Cardiac muscle cell (in vitro differentiated cells and primary cell): ENCODE measurements at regions not wholly inside any gene's neighbourhood (a gene's known extent, or its start where the extent isn't known, plus 50 kb on each side); places are given as distances from the start of the nearest gene placed in this dataset.
"Not testable (repeated sequence)": the region's sequence is repeated elsewhere in the genome, so short reads cannot be mapped to it uniquely, and the experiment has no call there.

Experiments used
- DNase-seq, 2 donors: peaks; one replicate each; pipeline versions ENCODE4 v3.0.0 to v3.0.0-alpha.2; 2010 to 2017; ENCODE audit warnings: low read depth in 1 of 2, low spot score in 1 of 2
- H3K27ac ChIP-seq: fragments of 200-600 bp; sonication (generic); 2 replicates; pipeline ENCODE4 v1.5.1; 2016
- H3K27me3 ChIP-seq: fragments of 200-600 bp; sonication (generic); 2 replicates; pipeline ENCODE4 v1.6.0; 2016; ENCODE audit warnings: control low read depth
- H3K36me3 ChIP-seq: fragments of 200-600 bp; sonication (generic); 2 replicates; pipeline ENCODE4 v1.5.1; 2016; ENCODE audit warnings: control low read depth
- H3K4me1 ChIP-seq: fragments of 200-600 bp; sonication (generic); 2 replicates; pipeline ENCODE4 v1.8.1; 2017; ENCODE audit warnings: low read depth, mild to moderate bottlenecking, mixed run types
- H3K4me3 ChIP-seq: fragments of 200-600 bp; sonication (generic); 2 replicates; pipeline ENCODE4 v1.5.1; 2016; ENCODE audit warnings: mild to moderate bottlenecking
- H3K9me3 ChIP-seq: fragments of 200-600 bp; sonication (generic); 2 replicates; pipeline ENCODE4 v1.5.1; 2017; ENCODE audit warnings: low read depth, mild to moderate bottlenecking, control low read depth
- CTCF ChIP-seq: IDR thresholded peaks from 2 replicates; pipeline ENCODE4 v1.5.1; 2012; ENCODE audit warnings: low read depth, mild to moderate bottlenecking, low read length

DNA sequence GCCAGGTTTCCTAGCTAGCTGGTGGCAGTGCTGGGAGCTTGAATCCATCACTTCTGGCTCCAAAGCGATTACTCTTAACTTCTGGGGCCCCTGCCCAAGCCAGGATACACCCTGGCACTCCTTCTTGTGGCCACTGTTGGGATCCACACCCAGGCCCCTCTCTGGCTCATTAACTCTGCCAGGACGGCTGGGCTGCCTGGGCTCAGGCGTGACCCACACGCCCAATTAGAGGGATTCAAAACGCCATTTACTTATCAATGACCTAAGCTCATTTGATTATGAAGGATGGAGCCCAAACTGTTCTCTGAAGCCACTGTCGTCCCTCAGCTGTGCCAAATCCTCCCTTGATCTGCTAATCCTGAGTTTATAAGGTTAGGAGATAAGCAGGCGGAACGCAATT lies 79.7 kb upstream of the BRD7 start:
- Histone ChIP-seq H3K27me3 (peaks cover 91% of the 10 kb centered on the region), H3K27ac (no peak overlapping the region), H3K36me3 (no peaks in the 10 kb centered on the region), H3K9me3 (no peaks in the 10 kb centered on the region), H3K4me3 (no peak overlapping the region), H3K4me1 (no peaks in the 10 kb centered on the region)
- DNase-seq, result no peak
- TF ChIP-seq CTCF, result no peak

DNA sequence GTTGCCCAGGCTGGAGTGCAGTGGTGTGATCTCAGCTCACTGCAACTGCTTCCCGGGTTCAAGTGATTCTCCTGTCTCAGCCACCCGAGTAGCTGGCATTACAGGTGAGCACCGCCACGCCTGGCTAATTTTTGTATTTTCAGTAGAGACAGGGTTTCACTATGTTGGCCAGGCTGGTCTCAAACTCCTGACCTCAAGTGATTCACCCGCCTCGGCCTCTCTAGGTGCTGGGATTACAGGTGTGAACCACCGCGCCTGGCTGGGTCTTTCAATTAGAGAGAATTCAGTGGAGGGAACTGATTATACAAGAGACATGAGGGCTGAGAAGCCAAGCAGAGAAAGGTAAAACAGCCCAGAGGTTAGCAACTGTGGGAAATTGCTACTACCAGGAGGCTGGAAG lies 78.6 kb upstream of the BRD7 start:
- H3K36me3 ChIP-seq, H3K27ac ChIP-seq, H3K4me1 ChIP-seq, H3K4me3 ChIP-seq, H3K9me3 ChIP-seq, DNase-seq: not testable (repeated sequence)
- H3K27me3 ChIP-seq, result peaks cover 84% of the 10 kb centered on the region

DNA sequence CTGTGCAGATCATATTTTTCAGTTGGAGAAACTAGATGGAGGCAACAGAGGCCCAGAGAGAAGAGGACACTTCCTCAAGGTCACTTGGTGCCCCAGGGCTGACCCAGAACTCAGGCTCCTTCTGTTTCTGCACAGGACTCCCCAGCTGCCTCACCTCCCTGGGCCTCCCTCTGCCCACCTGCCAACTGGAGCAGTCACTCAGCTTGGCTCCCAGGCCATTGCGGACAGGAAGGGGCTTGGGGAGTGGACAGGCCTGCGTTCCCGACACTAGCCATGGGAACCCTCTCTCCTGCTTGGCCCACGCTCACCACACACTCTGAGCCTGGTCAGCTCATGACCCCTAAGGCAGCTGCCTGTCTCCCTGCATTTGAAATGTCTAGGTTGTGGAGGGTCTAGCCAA lies 78.1 kb upstream of the BRD7 start:
- no peaks in the 10 kb centered on the region for H3K9me3 ChIP-seq
- TF ChIP-seq CTCF, result no peak
- H3K4me1 ChIP-seq, result no peaks in the 10 kb centered on the region
- no peaks in the 10 kb centered on the region for H3K36me3 ChIP-seq
- H3K27ac ChIP-seq, result no peak overlapping the region
- no peak overlapping the region for H3K4me3 ChIP-seq
- DNase-seq, result no peak
- H3K27me3 ChIP-seq, result peaks cover 79% of the 10 kb centered on the region

GRCh38 chr16:50445621-50446555 lies 77.1 kb upstream of the BRD7 start:
- peak in 1 of 2 donors; percentile 50 for DNase-seq
- H3K27me3 ChIP-seq, result peaks cover 69% of the 10 kb centered on the region
- no peaks in the 10 kb centered on the region for H3K9me3 ChIP-seq
- no peaks in the 10 kb centered on the region for H3K4me1 ChIP-seq
- no peaks in the 10 kb centered on the region for H3K36me3 ChIP-seq
- H3K27ac ChIP-seq, result no peak overlapping the region
- TF ChIP-seq CTCF, result no peak
- H3K4me3 ChIP-seq, result no peak overlapping the region

GRCh38 chr16:50444526-50444925 lies 75.7 kb upstream of the BRD7 start:
- Histone ChIP-seq H3K4me3 (no peak overlapping the region), H3K4me1 (no peaks in the 10 kb centered on the region), H3K27me3 (peaks cover 62% of the 10 kb centered on the region), H3K36me3 (no peaks in the 10 kb centered on the region), H3K27ac (no peak overlapping the region), H3K9me3 (no peaks in the 10 kb centered on the region)
- peak in 1 of 2 donors; percentile 7 for DNase-seq
- no peak for TF ChIP-seq CTCF

DNA sequence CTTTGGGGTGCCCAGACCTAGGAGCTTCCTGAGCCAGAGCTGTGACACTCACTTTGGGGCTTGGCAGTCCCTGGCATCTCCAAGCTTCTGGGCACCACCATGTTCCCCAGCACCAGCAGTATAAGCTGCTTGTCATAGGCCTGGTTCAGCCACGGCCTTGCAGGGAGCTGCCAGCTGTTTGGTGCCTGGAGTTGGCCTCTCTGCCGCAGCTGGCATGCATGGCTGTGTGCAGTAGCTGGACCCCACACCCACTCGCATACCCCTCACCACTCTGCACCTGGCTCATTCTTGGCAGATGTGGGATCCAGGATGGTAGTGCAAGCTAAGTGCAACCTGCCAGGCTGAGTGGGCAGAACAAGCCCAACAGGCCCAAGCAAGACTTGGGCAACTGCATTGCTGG lies 73.4 kb upstream of the BRD7 start:
- TF ChIP-seq CTCF, result no peak
- H3K27me3 ChIP-seq, result peaks cover 50% of the 10 kb centered on the region
- no peak overlapping the region for H3K27ac ChIP-seq
- no peaks in the 10 kb centered on the region for H3K9me3 ChIP-seq
- H3K36me3 ChIP-seq, result no peaks in the 10 kb centered on the region
- no peak for DNase-seq
- H3K4me1 ChIP-seq, result no peaks in the 10 kb centered on the region
- H3K4me3 ChIP-seq, result no peak overlapping the region
